Fibroblast of pulmonary artery (primary cell): ENCODE measurements at regions not wholly inside any gene's neighbourhood (a gene's known extent, or its start where the extent isn't known, plus 50 kb on each side); places are given as distances from the start of the nearest gene placed in this dataset.
A peak's percentile ranks its signal among the peaks of the same experiment; 100 is the strongest.

Source experiments
- DNase-seq: peaks from one replicate; pipeline ENCODE4 v3.0.0-alpha.2; 2010; ENCODE audit warnings: low read depth
- H3K4me3 ChIP-seq: replicated peaks from 2 replicates; pipeline ENCODE4 v1.5.1; 2011; ENCODE audit warnings: low read depth, mild to moderate bottlenecking, control low read depth, low read length, moderate library complexity
- TF ChIP-seq, protein P1 (sequence below): IDR thresholded peaks from 2 replicates; pipeline ENCODE4 v1.5.1; 2011; ENCODE audit warnings: mild to moderate bottlenecking, control low read depth, low read length, inconsistent platforms; ENCODE audit errors: missing control alignments

DNA sequence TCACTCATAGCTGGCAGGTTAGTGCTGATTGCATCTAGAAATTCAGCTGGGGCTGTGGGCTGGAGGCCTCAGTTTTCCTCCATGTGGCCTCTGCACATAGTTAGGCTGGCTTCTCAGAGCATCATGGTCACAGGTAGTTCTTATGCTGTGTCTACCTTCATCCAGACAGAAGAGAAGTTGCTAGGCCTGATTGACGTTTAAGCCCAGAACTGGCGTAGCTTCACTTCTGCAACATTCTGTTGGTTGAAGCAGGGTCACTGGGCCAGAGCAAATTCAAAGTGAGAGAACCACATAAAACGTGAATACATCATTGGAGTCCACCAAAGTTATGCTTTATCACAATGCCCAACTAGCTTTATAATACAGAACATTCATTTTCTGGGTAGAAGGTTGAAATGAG lies 116.0 kb downstream of the SPP2 start:
- no peak overlapping the region for H3K4me3 ChIP-seq
- no peak for DNase-seq
- TF ChIP-seq, protein P1, sequence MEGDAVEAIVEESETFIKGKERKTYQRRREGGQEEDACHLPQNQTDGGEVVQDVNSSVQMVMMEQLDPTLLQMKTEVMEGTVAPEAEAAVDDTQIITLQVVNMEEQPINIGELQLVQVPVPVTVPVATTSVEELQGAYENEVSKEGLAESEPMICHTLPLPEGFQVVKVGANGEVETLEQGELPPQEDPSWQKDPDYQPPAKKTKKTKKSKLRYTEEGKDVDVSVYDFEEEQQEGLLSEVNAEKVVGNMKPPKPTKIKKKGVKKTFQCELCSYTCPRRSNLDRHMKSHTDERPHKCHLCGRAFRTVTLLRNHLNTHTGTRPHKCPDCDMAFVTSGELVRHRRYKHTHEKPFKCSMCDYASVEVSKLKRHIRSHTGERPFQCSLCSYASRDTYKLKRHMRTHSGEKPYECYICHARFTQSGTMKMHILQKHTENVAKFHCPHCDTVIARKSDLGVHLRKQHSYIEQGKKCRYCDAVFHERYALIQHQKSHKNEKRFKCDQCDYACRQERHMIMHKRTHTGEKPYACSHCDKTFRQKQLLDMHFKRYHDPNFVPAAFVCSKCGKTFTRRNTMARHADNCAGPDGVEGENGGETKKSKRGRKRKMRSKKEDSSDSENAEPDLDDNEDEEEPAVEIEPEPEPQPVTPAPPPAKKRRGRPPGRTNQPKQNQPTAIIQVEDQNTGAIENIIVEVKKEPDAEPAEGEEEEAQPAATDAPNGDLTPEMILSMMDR = no peak

DNA sequence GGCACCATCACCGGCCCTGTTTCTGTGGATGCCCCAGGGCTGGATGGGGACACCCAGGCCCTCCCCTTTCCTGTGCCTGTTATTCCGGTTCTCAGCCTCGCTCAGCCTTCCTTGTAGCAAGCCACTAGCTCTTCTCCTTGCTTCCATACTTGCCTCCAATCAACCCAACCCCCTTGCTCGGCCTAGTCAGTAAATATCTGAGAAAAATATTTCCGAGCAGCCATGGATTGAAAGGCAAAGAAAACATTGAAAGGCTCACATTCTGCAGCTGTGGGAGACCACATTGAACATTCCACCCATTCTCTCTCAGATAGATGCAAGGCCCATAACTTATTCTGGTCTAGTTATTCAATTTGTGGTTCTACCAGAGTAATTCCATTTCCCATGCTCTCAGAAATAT lies 114.9 kb downstream of the SPP2 start:
- peak; percentile 56 for DNase-seq
- TF ChIP-seq, protein P1 = no peak
- no peak overlapping the region for H3K4me3 ChIP-seq

DNA sequence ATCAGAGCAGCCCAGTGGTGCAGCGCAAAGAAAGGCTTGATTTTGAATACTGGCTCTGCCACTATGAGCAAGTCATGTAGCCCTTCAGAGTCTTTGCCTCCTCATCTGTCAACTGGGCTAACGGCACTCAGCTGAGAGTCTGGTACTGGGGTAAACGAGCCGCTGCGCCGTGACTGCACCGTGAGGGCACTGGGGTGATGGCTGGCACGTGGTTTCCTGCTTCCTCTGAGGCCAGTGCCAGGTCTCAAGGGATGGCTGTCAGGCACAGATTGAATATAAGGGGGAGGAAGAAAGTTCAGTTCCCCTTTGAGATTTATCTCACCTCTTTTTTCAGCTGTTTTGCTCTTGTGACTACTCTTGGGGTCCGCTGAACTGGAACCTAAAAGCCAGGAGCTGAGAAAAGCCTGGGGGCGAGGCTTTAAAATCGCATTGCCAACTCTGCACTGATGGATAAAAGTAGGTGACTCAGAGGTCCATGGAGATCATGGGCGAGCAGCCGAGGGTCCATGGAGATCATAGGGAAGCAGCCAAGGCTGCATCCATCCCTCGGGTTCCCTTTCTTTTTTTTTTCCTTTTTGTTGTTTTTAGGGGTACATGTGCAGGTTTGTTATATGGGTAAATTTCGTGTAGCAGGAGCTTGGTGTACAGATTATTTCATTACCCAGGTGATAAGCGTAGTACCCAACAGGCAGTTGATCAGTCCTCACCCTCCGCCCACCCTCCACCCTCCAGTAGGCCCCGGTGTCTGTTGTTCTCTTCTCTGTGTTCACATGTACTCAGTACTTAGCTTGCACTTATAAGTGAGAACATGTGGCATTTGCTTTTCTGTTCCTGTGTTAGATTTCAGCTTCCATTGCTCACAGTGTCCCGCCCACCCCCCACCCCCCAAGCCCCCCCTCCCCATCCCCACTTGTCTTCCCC lies 114.3 kb downstream of the SPP2 start:
- no peak for DNase-seq
- TF ChIP-seq, protein P1 = no peak
- no peak overlapping the region for H3K4me3 ChIP-seq

DNA sequence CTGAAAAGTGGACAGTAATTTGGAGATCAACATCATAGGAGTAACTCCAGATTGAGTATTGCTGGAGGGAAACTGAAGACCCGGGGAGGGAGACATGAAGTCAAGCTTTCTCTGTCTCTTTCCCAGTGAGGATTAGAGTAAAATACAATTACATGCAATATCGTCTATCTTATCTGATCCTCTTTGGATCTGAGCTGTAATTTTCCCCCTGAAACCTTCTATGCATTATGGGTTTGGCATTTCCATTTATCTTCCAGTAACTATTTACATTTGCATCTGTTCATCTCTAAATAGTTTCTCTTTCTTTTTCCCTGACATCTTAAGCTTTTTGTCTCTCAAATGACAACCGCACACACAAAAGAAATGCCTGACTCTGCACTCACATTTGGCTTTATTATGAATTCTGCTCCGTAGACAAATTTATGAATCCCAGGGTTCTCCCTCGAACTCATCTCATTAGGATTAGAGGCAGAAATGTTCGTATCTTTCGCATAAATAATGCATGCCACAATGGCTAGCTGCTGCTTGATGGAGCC lies 113.1 kb downstream of the SPP2 start:
- no peak for DNase-seq
- TF ChIP-seq, protein P1 = no peak
- H3K4me3 ChIP-seq = no peak overlapping the region

DNA sequence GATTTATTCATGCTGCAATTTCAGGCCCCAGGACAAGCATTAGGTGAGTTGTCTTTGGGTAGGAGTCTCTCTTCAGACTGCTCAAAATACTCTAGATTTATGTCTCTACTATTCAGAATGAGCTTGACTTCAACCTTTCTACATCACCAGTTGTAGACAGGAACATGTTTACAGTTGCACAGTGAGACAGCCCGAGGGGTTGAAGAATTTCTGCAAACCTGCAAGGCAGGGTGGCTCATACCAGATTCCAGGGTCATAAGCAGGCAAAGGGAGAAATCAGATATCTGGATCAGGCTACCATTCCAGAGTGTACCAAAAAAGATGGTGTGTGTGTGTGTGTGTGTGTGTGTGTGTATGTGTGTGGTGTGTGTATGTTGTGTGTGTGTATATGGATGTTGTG lies 112.4 kb downstream of the SPP2 start:
- H3K4me3 ChIP-seq = no peak overlapping the region
- TF ChIP-seq, protein P1 = no peak
- no peak for DNase-seq

DNA sequence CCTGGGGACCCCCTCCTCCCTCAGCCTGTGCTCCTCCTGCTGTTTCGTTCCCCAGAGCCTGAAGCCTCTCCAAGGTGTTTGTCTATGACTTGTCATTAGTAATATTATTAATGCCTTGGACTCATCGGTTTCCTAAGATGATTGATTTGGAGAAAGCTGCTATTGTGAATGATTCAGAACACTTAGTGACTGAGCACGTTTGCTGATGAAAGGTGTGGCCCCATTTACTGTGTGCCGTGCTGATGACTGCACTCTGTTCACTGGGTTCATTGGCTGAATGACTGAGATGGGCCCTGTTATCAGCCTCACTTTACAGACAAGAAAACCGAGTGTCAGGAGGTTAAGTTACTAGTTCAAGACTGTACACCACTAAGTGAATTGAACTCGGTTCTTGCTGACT lies 111.4 kb downstream of the SPP2 start:
- H3K4me3 ChIP-seq = no peak overlapping the region
- TF ChIP-seq, protein P1 = no peak
- DNase-seq = no peak

DNA sequence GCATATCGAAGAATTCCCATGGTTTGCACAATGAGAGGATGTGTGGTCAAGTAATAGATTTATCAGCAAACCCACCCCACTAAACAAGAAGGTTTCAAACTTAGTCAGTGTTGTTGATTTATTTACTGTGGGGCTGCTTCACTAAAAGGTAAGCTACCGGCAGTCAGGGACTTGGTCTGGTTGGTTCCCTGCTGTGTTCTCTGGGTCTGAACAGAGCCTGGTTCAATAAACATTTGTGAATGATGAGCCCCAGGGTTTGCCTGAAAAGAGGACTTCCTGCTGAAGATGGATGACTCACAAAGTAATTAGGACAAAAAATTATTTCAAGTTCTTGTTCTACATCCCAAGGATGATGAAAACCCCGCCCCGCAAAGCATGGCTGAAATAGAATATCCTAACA lies 108.3 kb downstream of the SPP2 start:
- DNase-seq = no peak
- no peak overlapping the region for H3K4me3 ChIP-seq
- TF ChIP-seq, protein P1 = no peak
